HTR-8/SVneo (cell line): ENCODE measurements at regions not wholly inside any gene's neighbourhood (a gene's known extent, or its start where the extent isn't known, plus 50 kb on each side); places are given as distances from the start of the nearest gene placed in this dataset.
"Not testable (repeated sequence)": the region's sequence is repeated elsewhere in the genome, so short reads cannot be mapped to it uniquely, and the experiment has no call there.

Source experiments
- DNase-seq: peaks from one replicate; pipeline ENCODE4 v3.0.0; 2011; ENCODE audit warnings: low spot score, mixed read lengths; ENCODE audit not compliant: insufficient read length
- FAIRE-seq: peaks from 2 replicates; lab custom pipeline; 2011; peaks lifted over from hg19 to GRCh38; lab: Jason Lieb, UNC

GRCh38 chr2:149858901-149859634 is 271.5 kb upstream of the MMADHC start:
- DNase-seq: no peak

DNA sequence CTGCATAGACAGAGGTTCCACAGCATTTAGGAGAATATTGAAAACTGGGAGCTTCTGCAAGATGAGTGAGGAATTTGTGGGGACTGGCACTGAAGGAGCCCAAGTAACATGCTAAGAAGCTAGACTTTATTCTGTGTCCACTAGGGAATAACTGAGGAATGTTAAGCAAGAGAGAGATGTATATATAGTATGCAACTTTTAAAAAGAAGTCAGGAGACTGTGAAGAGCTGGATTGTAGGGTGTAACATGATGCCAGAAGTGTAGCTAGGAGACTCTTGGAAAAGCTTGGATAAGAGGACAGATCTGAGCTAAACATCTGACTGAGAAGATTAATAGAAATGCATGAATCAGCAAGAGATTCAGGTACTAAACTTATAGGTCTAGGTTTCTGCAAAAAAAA is 270.6 kb upstream of the MMADHC start:
- FAIRE-seq (no peak), DNase-seq (no peak)

More at GRCh38 chr2:149858901-149859634, 271.5 kb upstream of the MMADHC start:
- no peak for FAIRE-seq

DNA sequence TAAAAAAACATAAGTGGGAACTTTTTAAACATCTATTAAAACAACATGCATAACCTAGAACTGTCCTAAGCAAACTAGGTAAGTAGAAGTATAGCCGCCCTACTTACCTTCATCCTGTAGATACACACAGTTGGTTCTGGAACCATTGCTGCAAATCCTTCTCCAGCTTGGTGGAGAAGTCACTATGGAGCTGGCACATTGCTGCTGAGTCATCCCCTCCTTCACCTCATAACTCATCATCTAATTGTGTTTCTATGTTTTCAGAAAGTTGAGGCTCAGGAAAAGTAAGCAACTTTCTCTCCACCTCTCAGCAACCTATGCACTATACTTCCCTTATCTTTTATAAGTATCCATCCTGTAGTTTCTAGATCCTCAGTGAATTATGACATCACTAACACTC is 269.8 kb upstream of the MMADHC start:
- DNase-seq (no peak), FAIRE-seq (no peak)

- FAIRE-seq, DNase-seq: not testable (repeated sequence)
Measured at GRCh38 chr2:149855859-149856258, 268.3 kb upstream of the MMADHC start.

- DNase-seq (no peak), FAIRE-seq (no peak)
Measured at GRCh38 chr2:149849591-149849990, 262.0 kb upstream of the MMADHC start.

DNA sequence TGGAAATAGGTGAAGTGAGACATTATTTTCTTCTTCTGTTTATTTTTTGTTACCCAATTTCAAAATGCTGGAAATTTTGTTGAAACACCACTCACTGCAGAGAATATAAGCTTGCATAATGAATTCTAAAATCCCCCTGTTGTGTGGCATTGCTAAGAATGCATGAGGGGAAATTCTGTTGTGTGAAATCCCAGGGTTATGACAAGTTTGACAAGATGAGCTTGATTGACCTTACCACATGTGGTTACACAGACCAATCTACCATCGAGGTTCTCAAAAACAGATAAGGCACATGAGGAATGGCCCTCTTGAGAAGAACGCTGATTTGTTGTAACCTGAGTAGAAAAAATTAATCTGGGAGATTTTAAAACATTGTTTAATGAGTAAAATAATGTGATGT is 261.6 kb upstream of the MMADHC start:
- DNase-seq (no peak), FAIRE-seq (no peak)

- FAIRE-seq (no peak), DNase-seq (no peak)
Measured at GRCh38 chr2:149841396-149841795, 253.8 kb upstream of the MMADHC start.

DNA sequence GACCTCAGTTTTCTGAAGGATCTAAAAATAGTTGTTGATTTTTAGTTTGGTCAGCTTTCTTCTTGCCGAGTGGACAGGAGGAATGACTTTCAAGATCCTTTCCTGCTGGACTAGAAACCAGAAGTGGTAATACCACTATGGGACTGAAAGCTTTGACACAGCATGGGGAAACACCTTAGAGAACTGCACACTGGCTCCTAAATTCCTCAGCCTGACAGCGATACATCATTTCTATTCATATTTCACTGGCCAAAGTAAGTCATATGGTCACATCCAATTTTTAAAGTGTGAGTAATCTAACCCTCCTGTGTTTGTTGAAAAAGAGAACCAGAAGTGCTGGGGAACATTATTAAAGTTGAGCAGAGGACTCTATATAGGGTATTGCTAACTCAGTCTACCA is 244.7 kb upstream of the MMADHC start:
- no peak for DNase-seq
- FAIRE-seq: no peak

GRCh38 chr2:149828520-149829210 is 241.1 kb upstream of the MMADHC start:
- FAIRE-seq: no peak
- no peak for DNase-seq

DNA sequence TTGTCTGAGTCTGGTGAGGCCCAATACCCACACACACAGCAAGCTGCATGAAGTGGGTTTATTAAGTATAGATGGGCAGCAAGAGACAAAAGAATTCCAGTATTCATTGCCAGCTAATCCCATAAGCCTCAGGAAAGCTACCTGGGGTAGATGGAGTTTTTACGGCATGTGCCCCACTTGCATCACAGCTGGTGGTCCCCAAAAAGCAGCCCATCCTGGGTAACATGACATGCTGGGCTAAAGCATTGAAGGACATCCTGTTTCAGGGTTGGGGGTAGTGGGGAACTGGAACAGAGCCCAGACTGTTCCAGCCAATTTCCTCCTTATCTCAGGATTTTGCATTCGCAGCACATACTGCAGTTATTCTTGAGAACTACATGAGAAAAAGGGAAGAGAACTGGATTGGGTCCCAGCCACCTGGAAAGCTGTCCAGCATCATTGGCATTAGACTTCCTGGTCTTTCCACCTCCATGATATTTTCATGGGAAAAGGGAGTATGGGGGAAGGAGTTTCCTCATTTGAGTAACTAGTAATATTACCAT is 240.1 kb upstream of the MMADHC start:
- FAIRE-seq (no peak), DNase-seq (no peak)

- no peak for DNase-seq
- no peak for FAIRE-seq
Measured at GRCh38 chr2:149826471-149827125, 239.0 kb upstream of the MMADHC start.

DNA sequence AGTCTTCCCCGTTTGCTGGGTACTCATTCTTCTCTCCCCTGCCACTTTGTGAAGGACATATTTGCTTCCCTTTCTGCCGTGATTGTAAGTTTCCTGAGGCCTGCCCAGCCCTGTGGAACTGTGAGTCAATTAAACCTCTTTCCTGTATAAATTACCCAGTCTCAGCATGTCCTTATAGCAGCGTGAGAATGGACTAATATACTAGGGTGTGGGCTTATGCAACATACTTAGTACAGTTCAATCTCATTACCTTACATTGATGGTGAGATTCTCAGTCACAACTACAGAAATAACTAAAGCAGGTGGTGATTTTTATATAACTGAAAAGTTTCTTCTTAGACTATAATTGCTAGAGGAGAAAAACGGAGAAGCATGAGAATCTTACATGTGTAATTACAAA is 237.9 kb upstream of the MMADHC start:
- DNase-seq (no peak), FAIRE-seq (no peak)

DNA sequence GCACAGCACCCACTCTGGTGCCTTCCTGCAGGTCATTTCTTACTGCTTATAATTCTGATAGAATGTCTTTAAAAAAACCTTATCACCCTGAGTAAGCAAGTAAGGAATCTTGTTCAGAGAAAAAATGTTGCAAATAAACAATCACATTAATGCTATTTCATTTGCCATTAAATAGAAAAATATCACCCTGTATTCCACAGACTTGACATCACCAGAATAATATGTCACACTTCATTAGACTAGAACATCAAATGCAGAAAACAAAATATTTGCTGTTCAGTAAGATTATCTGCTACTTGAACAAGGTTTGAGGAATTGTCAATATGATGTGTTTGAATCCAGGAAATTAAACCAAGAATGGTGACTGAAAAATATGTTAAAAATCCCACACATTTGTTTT is 236.6 kb upstream of the MMADHC start:
- FAIRE-seq: no peak
- no peak for DNase-seq

DNA sequence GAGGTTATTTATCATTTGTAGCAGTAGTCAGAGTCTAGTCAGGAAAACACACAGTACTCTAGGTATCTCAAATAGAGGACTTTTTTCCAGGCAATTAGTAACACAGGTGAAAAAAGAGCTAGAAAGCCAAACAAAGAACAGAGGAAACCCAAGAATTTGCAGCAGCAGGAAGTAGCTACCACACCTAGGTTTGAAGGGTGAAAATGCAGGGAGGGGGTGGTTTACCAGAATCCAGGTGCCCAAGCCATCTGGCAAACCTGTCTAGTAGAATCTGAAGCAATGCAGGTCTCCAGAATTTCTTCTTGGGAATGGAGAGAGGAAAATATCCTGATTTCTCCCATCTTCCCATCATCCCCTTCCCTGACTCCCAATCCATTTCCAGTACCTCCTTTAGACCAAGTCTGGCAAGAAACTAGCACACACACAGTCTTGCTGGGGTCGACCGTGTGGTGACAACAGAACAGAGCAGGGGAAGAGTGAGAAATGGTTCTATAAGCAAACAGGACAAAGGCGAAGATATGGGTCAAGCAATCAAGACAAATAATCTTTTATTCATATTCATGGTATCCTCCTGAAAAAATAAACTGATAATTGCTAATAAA is 231.9 kb upstream of the MMADHC start:
- no peak for DNase-seq
- FAIRE-seq: no peak

- no peak for FAIRE-seq
- DNase-seq: no peak
Measured at GRCh38 chr2:149816756-149817551, 229.4 kb upstream of the MMADHC start.

- DNase-seq (no peak), FAIRE-seq (no peak)
Measured at GRCh38 chr2:149815941-149816340, 228.4 kb upstream of the MMADHC start.

GRCh38 chr2:149814901-149815300 is 227.3 kb upstream of the MMADHC start:
- DNase-seq (no peak), FAIRE-seq (no peak)

DNA sequence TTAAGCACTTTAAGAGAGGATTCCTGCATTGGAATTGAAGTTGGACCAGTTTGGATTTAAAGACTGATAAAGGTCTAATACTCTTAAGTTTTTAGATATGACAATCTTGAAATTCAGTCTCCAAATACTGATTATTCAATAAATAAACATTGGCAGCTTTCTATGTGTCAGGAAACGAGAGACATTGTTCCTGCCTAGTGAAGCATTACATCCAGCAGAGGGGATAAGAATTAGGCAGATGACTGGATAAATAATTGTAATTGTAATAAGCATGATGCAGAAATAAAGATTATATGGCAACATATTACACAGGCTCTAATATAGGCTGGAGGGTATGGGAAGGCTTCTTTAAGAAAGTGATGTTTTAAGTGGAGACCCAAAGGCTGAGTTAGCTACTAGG is 226.5 kb upstream of the MMADHC start:
- no peak for FAIRE-seq
- DNase-seq: no peak

DNA sequence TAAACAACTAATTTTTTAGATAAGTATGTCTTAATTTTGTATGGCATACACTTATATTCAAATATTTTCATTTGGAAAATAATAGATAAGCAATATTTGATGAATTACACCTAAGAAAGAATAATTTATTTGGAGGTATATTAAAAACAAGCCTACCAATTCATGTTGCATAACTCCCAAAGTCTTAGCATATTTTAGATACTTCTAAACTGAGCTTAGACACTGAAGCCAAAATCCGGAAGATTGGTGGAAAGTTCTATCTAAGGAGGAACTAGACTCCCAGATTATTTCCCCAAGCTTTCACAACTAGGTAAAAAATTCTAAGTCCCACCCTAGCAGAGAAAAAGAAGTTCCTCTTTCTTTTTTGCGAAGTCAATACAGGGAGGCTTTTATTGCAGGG is 221.0 kb upstream of the MMADHC start:
- FAIRE-seq: no peak

DNA sequence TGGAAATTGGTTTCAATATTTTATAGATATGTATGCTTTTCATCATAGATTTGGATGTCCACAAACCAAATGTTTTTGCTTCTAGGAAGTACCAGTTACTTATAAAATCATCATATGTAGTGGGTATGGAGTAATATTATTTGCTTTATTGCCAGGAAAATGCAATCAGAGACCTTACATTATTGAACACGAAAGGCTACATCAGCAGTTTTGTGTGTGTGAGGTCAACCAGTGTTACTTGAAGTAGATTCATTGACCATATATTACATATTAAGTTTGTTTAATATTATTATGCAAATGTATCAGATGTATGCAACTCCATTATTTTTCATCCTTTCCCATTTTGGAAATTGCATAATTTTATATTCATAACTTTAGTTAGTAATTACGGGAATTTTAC is 219.1 kb upstream of the MMADHC start:
- no peak for FAIRE-seq
- no peak for DNase-seq

More for the DNA sequence above, 221.0 kb upstream of the MMADHC start:
- DNase-seq: no peak
